NCI-H2171 treated with DMSO at 0.1 percent for 48 hours (cell line): ENCODE measurements at regions not wholly inside any gene's neighbourhood (a gene's known extent, or its start where the extent isn't known, plus 50 kb on each side); places are given as distances from the start of the nearest gene placed in this dataset.
"Not testable (repeated sequence)": the region's sequence is repeated elsewhere in the genome, so short reads cannot be mapped to it uniquely, and the experiment has no call there.

Experiments used
- DNase-seq: peaks from one replicate; lab custom pipeline; 2025; lab: John Stamatoyannopoulos, UW

- no peak for DNase-seq
These were observed 84.1 kb upstream of the ASB18 start for GRCh38 chr2:236348279-236348678.

GRCh38 chr2:236348976-236349375, 84.8 kb upstream of the ASB18 start:
- DNase-seq, result no peak

DNA sequence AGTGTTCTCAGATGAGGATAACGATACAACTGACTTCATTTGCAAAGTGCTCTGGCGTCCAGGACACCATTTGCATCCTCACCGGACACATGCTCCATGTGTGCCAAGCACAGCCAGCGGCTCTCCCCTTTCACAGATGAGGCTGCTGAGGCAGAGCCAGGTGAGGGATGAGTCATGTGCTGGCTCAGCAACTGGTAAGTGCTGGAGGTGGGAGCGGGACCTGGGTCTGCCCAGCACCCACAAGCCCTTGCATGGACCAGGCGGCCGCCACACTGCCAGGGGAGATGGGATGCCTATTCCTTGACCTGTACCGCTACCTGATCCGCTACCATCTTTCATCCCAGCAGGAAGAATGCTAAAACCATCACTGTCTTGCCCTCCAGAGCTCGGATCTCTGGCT, 86.2 kb upstream of the ASB18 start:
- no peak for DNase-seq

DNA sequence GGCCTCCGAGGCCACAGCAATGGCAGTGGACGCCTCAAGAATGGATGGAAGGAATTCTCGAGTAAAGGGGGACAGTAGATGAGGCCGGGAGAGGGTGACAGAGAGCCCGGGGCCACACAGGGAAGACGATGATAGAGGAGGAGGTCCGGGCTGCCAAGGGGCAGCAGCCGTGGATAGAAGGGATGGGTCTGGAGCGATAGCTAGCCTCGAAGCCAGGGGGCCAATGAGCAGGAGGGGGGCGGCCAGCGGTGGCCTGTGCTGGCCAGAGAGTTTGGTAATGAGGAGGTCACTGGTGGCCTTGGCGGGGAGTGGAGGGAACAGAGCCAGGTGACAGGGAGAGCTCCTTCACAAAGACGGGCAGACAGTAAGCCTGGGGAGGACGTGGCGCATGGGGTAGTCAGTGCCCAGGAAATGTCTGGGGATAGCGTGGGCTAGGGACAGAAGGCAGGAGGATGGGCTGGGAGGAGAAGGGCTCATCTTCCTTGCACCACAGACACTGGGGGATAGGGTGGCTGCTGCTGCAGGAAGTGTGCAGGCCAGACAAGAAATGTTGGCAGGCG, 87.8 kb upstream of the ASB18 start:
- no peak for DNase-seq

DNA sequence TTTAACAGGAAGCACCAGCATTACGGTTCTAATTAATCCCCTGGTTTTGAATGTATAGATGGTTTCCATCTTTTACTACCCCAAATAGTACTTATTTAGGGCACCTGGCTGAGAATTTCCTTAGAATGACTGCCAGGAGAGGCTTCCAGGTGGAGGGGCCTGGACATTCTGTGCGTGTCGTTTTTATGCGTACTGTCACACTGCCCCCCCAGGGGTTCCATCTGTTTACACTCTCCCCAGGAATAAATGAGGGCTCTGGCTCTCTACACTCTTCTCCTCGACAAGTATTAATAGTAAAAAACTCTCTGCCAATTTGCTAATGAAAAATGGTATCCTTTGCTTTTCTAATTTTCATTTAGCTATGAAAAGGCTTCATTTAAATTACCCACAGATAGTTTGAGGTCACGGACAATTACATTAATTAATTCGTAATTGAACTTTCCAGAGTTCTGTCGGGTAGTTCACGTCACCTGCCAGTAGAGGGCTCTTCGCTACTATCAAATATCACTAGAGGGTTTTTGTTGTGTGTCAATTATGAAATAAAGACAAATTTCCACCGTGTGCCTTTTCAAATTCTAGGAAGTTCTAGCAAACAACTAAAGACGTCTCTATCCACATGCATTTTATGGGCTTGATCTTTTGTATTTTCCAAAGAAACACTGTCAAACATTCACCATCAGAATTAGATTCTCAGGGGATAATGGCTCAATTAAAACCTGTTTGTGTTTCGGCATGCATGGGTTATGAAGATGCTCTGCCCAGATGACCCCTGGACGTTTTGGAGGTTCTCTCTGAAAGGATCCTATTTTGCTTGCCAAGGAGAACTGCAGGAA, 88.8 kb upstream of the ASB18 start:
- DNase-seq, result peak; percentile 50

- no peak for DNase-seq
These were observed 89.4 kb upstream of the ASB18 start for GRCh38 chr2:236353594-236353942.

DNA sequence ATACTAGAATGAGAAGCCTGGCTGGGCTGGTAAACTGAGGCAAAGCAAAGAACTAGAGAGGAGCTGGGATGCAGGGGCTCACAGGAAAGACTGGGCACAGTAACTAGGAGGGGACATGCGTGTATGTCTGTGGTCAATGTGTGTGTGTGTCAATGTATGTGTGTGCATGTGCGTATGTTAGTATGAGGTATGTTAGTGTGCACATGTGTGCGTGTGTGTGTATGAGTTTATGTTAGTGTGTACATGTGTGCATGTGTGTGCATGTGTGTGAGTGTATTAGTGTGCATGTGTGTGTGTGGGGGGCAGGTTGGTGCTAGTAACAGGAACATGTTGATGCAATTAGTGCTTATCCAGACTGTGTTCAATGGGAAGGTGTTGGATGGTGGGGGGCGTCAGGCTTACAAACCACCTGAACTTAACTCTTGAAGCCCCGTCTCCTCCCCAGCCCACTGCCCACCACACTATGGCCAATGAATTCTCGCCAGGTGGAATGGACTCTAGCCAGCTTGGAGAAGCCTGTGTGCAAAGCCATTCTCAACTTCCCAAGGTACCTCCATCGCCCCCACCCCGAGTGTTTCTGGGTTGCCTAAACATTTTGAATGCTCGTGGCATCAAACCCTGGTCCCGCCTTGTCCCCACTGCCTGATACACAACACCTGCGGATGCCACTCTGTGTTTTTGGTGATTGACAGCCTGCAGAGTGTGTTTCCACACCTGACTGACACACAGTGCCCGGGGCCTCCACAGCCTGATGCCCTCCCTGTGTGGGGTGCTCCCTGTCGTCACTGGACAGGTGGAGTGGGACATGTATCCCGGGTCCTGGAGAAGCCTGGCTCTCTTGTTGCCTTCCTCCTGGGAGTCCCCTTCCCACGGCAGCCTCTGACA, 90.1 kb upstream of the ASB18 start:
- DNase-seq, result no peak

DNA sequence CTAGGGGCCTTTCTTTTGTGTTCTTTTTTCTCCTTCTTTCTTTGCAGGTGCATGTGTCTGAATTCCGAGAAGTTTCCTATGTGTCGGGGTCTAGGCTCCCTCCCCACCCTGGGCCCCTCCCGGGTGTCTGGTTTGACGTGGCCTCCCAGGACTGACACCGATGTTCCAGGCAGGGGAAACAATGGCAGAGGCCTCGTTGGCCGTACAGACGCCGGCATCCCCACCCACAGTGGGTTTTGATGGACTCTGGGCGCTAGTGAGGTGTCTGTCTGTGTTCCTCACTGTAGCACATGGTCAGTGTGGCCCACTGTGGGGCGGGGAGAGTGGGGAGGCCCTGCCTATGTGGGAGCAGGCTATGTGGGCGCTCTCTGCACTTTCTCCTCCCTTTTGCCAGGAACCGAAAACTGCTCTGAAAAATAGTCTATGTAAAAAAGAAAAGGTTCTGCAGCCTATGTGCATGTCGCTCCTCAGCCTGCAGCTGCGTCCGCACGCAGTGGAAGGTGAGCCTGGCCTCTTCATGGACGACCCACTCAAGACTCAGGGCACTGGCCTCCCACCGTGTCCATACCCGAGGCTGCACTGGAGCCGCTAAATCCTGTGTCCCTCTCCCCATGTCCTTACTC, 90.9 kb upstream of the ASB18 start:
- DNase-seq, result no peak

DNA sequence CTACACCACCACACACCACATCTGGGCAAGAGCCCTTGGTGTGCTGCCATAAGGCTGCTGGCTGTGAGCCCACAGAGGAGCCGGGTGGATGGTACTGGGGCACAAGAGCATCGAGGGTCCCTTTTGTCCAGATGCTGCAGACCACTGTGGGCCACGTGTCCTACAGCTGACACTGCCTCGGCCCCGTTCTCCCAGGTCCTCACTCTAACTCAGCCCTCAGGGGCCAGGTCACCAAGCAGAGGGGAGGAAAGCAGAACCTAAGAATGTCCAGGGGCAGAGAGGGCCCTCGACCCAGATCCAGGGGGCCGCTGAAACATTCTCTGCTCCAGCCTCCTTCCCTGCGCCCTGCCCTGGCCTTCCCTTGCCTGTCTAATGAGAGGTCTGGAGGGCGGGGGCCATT, 91.7 kb upstream of the ASB18 start:
- no peak for DNase-seq

GRCh38 chr2:236356321-236356720, 92.1 kb upstream of the ASB18 start:
- DNase-seq, result not testable (repeated sequence)

- not testable (repeated sequence) for DNase-seq
These were observed 94.3 kb upstream of the ASB18 start for GRCh38 chr2:236358482-236358881.

DNA sequence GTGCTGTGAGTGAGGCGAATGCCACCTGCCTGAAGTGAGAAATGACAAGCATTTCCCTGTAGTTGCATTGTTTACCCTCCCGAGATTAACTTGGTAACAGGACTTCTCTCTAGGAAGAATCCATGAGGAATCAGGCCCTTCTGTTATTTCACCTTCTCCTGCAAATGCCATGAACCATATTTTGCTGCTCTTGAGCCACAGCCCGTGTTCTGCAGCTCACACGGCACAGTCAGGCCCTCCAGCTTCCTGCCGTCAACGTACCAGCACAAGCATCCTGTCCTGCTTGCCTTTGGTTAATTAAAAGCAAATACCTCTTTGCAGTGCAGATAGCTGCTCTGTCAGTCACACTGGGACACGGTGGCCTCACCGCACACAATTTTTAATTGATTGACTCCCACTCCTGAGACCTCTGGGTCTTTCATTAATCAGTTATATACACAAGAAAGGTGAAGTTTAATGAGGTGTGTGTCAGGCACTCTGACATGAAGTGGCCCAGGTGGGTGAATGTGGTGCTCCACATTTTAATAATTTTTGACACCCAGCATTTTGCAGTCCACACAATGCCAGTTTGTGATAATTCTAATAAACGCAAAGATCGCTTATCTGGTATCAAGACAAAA, 95.3 kb upstream of the ASB18 start:
- DNase-seq, result no peak

DNA sequence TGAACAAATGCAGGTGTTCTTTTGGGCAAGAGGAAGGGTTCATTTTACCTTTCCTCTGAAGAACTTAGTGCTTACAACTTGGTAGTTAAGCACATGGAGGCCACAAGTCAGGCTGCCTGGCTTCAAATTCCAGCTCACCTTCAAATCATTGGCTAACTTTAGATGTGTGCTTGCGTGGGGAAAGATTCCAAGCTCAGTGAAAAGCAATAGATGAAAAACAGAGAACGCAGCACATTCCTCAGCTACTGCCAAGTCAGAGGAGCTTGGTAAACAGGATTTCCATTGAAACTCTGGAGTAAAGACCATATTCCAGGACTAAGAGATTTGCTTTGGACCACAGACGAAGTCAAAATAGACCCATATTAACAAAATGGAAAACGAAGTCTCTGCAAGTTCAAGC, 96.3 kb upstream of the ASB18 start:
- no peak for DNase-seq

- DNase-seq, result no peak
These were observed 99.6 kb upstream of the ASB18 start for GRCh38 chr2:236363711-236364277.

- no peak for DNase-seq
These were observed 101.2 kb upstream of the ASB18 start for GRCh38 chr2:236365258-236366048.

GRCh38 chr2:236366049-236366387, 101.8 kb upstream of the ASB18 start:
- no peak for DNase-seq

- DNase-seq, result no peak
These were observed 102.2 kb upstream of the ASB18 start for GRCh38 chr2:236366397-236366796.

GRCh38 chr2:236367506-236368289, 103.5 kb upstream of the ASB18 start:
- DNase-seq, result no peak

- DNase-seq, result no peak
These were observed 105.5 kb upstream of the ASB18 start for GRCh38 chr2:236369661-236370062.

GRCh38 chr2:236370847-236371409, 106.7 kb upstream of the ASB18 start:
- no peak for DNase-seq
